A549 (cell line): ENCODE measurements at regions not wholly inside any gene's neighbourhood (a gene's known extent, or its start where the extent isn't known, plus 50 kb on each side); places are given as distances from the start of the nearest gene placed in this dataset.

Experiments used
- ATAC-seq, 2 experiments: fragments of 200-7000 bp in 1 of 2; fragments of >200 bp in 1 of 2; cut with Nextera tagmentation in 1 of 2; cut with Tn5 transposase in 1 of 2; 3 replicates each; pipeline versions ENCODE4 v1.8.0 to v1.9.1; 2018 to 2020; ENCODE audit warnings: mild to moderate bottlenecking in 1 of 2, moderate library complexity in 1 of 2
- CTCF ChIA-PET: fragments of 300-600 bp; sonication (Branson Sonifier 250); formaldehyde crosslinking; extraction: SDS; loops from one replicate; lab custom pipeline; 2021; ENCODE audit warnings: antibody characterized with exemption, inconsistent platforms; lab: Yijun Ruan, JAX
- POLR2A ChIA-PET: fragments of 350-600 bp; formaldehyde crosslinking; extraction: SDS; loops from one replicate; lab custom pipeline; 2021; ENCODE audit warnings: antibody characterized with exemption, inconsistent platforms; lab: Yijun Ruan, JAX
- DNase-seq, 2 experiments: peaks; one replicate each; pipeline versions ENCODE4 v3.0.0 to v3.0.0-alpha.2; 2011 to 2016; ENCODE audit warnings: low read depth in 1 of 2, low spot score in 1 of 2
- FAIRE-seq: peaks from 2 replicates; lab custom pipeline; 2011; peaks lifted over from hg19 to GRCh38; lab: Jason Lieb, UNC
- H3K27ac ChIP-seq, 2 experiments: fragments of >200 bp; sonication (Bioruptor Twin); formaldehyde crosslinking; 3 replicates each; pipeline ENCODE4 v1.5.1; 2016 to 2017
- H3K4me1 ChIP-seq: fragments of >200 bp; sonication (Bioruptor Twin); formaldehyde crosslinking; 3 replicates; pipeline ENCODE4 v1.6.1; 2016
- H3K4me2 ChIP-seq: fragments of >200 bp; sonication (Bioruptor Twin); formaldehyde crosslinking; 3 replicates; pipeline ENCODE4 v1.6.1; 2016
- H3K4me3 ChIP-seq: fragments of >200 bp; sonication (Bioruptor Twin); formaldehyde crosslinking; 3 replicates; pipeline ENCODE4 v1.5.1; 2016
- H3K9me3 ChIP-seq: fragments of >200 bp; sonication (Bioruptor Twin); formaldehyde crosslinking; 3 replicates; pipeline ENCODE4 v1.6.1; 2016
- CEBPB ChIP-seq, 2 experiments: fragments of >200 bp in 1 of 2; sonication (Bioruptor Twin) in 1 of 2; formaldehyde crosslinking in 1 of 2; IDR thresholded peaks; 2 replicates each; pipeline ENCODE4 v1.6.1; 2012 to 2016
- CHD2 ChIP-seq: fragments of 150-350 bp; IDR thresholded peaks from 2 replicates; pipeline ENCODE4 v1.6.1; 2014; ENCODE audit warnings: low read length; ENCODE audit not compliant: partially characterized antibody
- CHD4 ChIP-seq: fragments of 200-600 bp; sonication (generic); IDR thresholded peaks from 2 replicates; pipeline ENCODE4 v1.6.1; 2016; ENCODE audit warnings: antibody characterized with exemption, mild to moderate bottlenecking, borderline replicate concordance
- HOXB5 ChIP-seq: fragments of 250-450 bp; sonication (Bioruptor Pico); IDR thresholded peaks from 2 replicates; pipeline ENCODE4 v1.5.0; 2020; ENCODE audit warnings: mild to moderate bottlenecking, moderate library complexity
- MAFK ChIP-seq: fragments of 450-650 bp; IDR thresholded peaks from 2 replicates; pipeline ENCODE4 v1.6.1; 2014; ENCODE audit not compliant: partially characterized antibody
- PHF8 ChIP-seq: fragments of 200-600 bp; sonication (generic); IDR thresholded peaks from 2 replicates; pipeline ENCODE4 v1.6.1; 2016; ENCODE audit warnings: low read depth, mild to moderate bottlenecking, antibody characterized with exemption, moderate library complexity, borderline replicate concordance
- RFX5 ChIP-seq: fragments of 450-650 bp; IDR thresholded peaks from 2 replicates; pipeline ENCODE4 v1.7.1; 2014; ENCODE audit warnings: antibody characterized with exemption, mild to moderate bottlenecking, moderate library complexity
- ZC3H11A ChIP-seq: fragments of 450-650 bp; IDR thresholded peaks from 2 replicates; pipeline ENCODE4 v1.6.1; 2014; ENCODE audit warnings: antibody characterized with exemption, mild to moderate bottlenecking
- WGBS: methylation state at CpG from one replicate; pipeline ENCODE4 v1.1.6; 2017; ENCODE audit errors: missing lambda C conversion rate; 5-methylcytosine and 5-hydroxymethylcytosine counted together
- TF ChIP-seq, protein P1 (sequence below): IDR thresholded peaks from 2 replicates; pipeline ENCODE4 v1.6.1; 2012
- TF ChIP-seq, protein P2 (sequence below): IDR thresholded peaks from 2 replicates; pipeline ENCODE4 v1.6.1; 2012; ENCODE audit warnings: low read depth, borderline replicate concordance
- TF ChIP-seq, protein P3 (sequence below): fragments of 200-600 bp; sonication (generic); IDR thresholded peaks from 2 replicates; pipeline ENCODE4 v1.6.1; 2016; ENCODE audit warnings: antibody characterized with exemption, mild to moderate bottlenecking, moderate library complexity
- TF ChIP-seq, protein P4 (sequence below): fragments of >200 bp; sonication (Bioruptor Twin); formaldehyde crosslinking; IDR thresholded peaks from 3 replicates; pipeline ENCODE4 v1.5.1; 2016
- TF ChIP-seq, protein P5 (sequence below): IDR thresholded peaks from 2 replicates; pipeline ENCODE4 v1.6.1; 2012
- TF ChIP-seq, protein P6 (sequence below): fragments of >200 bp; sonication (Bioruptor Twin); formaldehyde crosslinking; IDR thresholded peaks from 3 replicates; pipeline ENCODE4 v1.6.1; 2016

DNA sequence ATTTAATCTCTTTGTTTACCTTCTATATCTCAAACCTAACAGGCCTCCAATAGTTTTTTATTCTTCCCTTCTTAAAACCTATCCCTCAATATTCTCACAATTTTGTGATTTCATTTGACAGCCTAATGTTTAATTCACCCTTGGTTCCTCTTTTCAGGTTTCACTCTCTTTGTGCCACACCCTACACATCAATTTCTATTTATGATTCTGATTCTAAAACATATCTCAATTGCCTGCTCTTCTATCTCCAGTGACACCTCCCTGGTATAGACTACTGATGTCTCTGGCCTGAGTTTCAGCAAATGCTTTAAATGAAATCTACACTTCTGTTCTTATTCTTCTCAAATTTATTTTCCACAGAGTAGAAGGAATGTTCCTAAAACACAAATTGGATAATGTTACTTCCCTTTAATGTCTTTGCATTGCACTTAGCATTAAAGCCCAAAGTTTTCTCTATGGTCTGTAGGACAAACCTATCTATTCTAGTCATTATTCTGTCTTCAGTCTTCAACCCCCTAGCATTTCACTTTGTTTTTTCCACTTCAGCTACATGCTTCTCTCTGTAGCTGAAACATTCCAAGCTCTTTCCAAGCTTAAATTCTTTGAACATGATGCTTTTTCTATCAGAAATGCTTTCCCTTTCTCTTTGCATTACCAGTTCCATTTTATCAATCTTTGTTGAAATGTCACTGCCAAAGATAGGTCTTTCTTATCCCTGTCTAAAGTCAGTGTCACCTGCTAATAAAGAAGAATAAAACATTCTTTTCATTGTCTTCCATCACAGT lies 622.0 kb downstream of the CENPC start:
- H3K4me2 ChIP-seq, result no peak overlapping the region
- H3K27ac ChIP-seq, result no peak overlapping the region
- FAIRE-seq, result no peak
- TF ChIP-seq, protein P1, sequence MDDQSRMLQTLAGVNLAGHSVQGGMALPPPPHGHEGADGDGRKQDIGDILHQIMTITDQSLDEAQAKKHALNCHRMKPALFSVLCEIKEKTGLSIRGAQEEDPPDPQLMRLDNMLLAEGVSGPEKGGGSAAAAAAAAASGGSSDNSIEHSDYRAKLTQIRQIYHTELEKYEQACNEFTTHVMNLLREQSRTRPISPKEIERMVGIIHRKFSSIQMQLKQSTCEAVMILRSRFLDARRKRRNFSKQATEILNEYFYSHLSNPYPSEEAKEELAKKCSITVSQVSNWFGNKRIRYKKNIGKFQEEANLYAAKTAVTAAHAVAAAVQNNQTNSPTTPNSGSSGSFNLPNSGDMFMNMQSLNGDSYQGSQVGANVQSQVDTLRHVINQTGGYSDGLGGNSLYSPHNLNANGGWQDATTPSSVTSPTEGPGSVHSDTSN, result no peak
- TF ChIP-seq, protein P2, sequence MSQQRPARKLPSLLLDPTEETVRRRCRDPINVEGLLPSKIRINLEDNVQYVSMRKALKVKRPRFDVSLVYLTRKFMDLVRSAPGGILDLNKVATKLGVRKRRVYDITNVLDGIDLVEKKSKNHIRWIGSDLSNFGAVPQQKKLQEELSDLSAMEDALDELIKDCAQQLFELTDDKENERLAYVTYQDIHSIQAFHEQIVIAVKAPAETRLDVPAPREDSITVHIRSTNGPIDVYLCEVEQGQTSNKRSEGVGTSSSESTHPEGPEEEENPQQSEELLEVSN, result no peak
- TF ChIP-seq, protein P3, sequence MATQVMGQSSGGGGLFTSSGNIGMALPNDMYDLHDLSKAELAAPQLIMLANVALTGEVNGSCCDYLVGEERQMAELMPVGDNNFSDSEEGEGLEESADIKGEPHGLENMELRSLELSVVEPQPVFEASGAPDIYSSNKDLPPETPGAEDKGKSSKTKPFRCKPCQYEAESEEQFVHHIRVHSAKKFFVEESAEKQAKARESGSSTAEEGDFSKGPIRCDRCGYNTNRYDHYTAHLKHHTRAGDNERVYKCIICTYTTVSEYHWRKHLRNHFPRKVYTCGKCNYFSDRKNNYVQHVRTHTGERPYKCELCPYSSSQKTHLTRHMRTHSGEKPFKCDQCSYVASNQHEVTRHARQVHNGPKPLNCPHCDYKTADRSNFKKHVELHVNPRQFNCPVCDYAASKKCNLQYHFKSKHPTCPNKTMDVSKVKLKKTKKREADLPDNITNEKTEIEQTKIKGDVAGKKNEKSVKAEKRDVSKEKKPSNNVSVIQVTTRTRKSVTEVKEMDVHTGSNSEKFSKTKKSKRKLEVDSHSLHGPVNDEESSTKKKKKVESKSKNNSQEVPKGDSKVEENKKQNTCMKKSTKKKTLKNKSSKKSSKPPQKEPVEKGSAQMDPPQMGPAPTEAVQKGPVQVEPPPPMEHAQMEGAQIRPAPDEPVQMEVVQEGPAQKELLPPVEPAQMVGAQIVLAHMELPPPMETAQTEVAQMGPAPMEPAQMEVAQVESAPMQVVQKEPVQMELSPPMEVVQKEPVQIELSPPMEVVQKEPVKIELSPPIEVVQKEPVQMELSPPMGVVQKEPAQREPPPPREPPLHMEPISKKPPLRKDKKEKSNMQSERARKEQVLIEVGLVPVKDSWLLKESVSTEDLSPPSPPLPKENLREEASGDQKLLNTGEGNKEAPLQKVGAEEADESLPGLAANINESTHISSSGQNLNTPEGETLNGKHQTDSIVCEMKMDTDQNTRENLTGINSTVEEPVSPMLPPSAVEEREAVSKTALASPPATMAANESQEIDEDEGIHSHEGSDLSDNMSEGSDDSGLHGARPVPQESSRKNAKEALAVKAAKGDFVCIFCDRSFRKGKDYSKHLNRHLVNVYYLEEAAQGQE, result no peak
- TF ChIP-seq, protein P4, sequence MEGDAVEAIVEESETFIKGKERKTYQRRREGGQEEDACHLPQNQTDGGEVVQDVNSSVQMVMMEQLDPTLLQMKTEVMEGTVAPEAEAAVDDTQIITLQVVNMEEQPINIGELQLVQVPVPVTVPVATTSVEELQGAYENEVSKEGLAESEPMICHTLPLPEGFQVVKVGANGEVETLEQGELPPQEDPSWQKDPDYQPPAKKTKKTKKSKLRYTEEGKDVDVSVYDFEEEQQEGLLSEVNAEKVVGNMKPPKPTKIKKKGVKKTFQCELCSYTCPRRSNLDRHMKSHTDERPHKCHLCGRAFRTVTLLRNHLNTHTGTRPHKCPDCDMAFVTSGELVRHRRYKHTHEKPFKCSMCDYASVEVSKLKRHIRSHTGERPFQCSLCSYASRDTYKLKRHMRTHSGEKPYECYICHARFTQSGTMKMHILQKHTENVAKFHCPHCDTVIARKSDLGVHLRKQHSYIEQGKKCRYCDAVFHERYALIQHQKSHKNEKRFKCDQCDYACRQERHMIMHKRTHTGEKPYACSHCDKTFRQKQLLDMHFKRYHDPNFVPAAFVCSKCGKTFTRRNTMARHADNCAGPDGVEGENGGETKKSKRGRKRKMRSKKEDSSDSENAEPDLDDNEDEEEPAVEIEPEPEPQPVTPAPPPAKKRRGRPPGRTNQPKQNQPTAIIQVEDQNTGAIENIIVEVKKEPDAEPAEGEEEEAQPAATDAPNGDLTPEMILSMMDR, result no peak
- TF ChIP-seq, protein P5, sequence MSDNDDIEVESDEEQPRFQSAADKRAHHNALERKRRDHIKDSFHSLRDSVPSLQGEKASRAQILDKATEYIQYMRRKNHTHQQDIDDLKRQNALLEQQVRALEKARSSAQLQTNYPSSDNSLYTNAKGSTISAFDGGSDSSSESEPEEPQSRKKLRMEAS, result no peak
- TF ChIP-seq ZC3H11A (no peak), MAFK (no peak)
- TF ChIP-seq, protein P6, sequence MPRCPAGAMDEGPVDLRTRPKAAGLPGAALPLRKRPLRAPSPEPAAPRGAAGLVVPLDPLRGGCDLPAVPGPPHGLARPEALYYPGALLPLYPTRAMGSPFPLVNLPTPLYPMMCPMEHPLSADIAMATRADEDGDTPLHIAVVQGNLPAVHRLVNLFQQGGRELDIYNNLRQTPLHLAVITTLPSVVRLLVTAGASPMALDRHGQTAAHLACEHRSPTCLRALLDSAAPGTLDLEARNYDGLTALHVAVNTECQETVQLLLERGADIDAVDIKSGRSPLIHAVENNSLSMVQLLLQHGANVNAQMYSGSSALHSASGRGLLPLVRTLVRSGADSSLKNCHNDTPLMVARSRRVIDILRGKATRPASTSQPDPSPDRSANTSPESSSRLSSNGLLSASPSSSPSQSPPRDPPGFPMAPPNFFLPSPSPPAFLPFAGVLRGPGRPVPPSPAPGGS, result no peak
- TF ChIP-seq, all 56 proteins: peak for 0
- H3K4me1 ChIP-seq, result no peaks in the 10 kb centered on the region
- H3K4me3 ChIP-seq, result no peak overlapping the region
- H3K9me3 ChIP-seq, result no peaks in the 10 kb centered on the region
- CTCF ChIA-PET, result interaction anchor here (0.7 kb wide), 1 partner anchor 333 kb away, joined by 3 read pairs; no protein-coding TSS in a partner anchor
- POLR2A ChIA-PET, result no interaction called here
- ATAC-seq, result no peak
- DNase-seq, result no peak

DNA sequence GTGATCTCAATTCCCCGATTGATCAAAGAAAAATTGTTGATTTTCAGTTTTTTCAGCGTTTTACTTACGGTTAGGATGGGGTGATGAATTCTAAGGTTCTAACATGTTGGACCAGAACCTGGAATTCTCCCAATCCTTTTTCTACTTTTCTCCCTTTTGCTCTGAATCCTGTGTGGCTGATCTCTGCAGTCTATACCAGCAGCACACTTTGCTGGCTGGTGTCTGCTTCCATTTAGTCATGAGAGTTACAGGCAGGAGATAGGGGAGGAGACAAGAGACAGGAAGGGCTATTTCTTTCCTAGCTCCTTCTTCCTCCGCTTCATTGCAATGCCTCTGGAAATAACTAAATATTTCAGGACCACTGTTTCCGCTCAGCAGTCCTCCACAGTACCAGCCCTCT lies 623.9 kb downstream of the CENPC start:
- no peak overlapping the region for H3K4me3 ChIP-seq
- 58% methylated on average over 5 of the region's 5 CpGs for WGBS
- no peak overlapping the region for H3K27ac ChIP-seq
- H3K9me3 ChIP-seq, result no peaks in the 10 kb centered on the region
- H3K4me2 ChIP-seq, result no peak overlapping the region
- DNase-seq (no peak), FAIRE-seq (no peak), ATAC-seq (no peak)
- no peaks in the 10 kb centered on the region for H3K4me1 ChIP-seq
- no peak for TF ChIP-seq CHD4
- TF ChIP-seq PHF8, result no peak
- no peak for TF ChIP-seq CHD2
- TF ChIP-seq, protein P1, result no peak
- TF ChIP-seq RFX5, result no peak
- TF ChIP-seq HOXB5 (CRISPR knock-in tag), result no peak
- TF ChIP-seq CEBPB (IDR thresholded peaks at IDR 0.05), result no peak
- TF ChIP-seq, protein P3, result no peak
- ChIA-PET CTCF (no interaction called here), POLR2A (no interaction called here)
